ENCODE measurements at regions not wholly inside any gene's neighbourhood (a gene's known extent, or its start where the extent isn't known, plus 50 kb on each side); places are given as distances from the start of the nearest gene placed in this dataset.
A peak's percentile ranks its signal among the peaks of the same experiment; 100 is the strongest.

DNA sequence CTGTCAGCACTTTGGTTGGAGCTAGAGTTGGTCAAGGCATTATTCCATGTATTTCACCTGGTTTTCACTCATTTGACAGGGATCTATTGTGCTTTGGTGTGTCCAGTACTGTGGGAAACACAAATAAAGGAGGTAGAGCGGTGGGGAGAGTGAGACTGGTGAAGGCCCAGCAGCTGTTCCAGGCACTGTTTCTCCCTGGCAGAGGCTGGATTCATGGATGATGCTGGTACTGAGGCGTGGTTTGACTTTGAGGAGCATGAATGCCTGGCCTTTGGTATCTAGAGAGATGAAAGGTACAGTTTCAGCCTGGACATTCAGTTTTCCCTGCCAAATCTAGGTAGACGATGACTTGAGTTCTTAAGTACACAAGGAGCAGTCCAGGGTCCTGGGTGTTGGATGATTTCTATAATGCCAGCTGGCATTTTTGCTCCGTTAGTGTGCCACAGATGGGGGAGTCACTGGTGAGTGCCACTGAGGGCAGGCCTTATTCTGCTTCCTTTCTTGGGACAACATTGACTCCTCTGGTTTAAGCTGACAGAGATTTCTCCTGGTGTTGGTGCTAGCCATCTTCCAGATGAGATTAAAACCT is 162.2 kb upstream of the BMPER start:
- POLR2A ChIA-PET = no interaction called here
- H3K27me3 ChIP-seq (ENCODE audit: control insufficient read depth, insufficient read depth, low read length) = no peaks in the 10 kb centered on the region
- in situ Hi-C loops (cut with HindIII; ENCODE audit: low pct_unique_long_range_greater_than_20kb, low sequenced_read_pairs) (no loop called here), intact Hi-C loops (cut with micrococcal nuclease; ENCODE audit: unreplicated experiment) (no loop called here)
- DNase-seq (ENCODE audit: low read depth, low spot score) = no peak
- H3K9me3 ChIP-seq (ENCODE audit: control insufficient read depth, insufficient read depth, low read depth, low read length) = no peaks in the 10 kb centered on the region
- no TSS peak for BruUV-seq (replicated peaks)
- no peaks in the 10 kb centered on the region for H3K36me3 ChIP-seq (ENCODE audit: control insufficient read depth, insufficient read depth, low read length)
- H3K27ac ChIP-seq (ENCODE audit: low read length) = no peak overlapping the region
- no peak for ATAC-seq
- H3K4me1 ChIP-seq (ENCODE audit: control insufficient read depth, insufficient read depth, low read length) = no peaks in the 10 kb centered on the region
- CTCF ChIA-PET = no interaction called here
- no peak for TF ChIP-seq TCF7L2 (IDR thresholded peaks at IDR 0.05; ENCODE audit: low read depth, low read length)
- TF ChIP-seq POLR2AphosphoS5 (IDR thresholded peaks at IDR 0.05; ENCODE audit: low read depth, low read length) = no peak
- TF ChIP-seq, protein P1, sequence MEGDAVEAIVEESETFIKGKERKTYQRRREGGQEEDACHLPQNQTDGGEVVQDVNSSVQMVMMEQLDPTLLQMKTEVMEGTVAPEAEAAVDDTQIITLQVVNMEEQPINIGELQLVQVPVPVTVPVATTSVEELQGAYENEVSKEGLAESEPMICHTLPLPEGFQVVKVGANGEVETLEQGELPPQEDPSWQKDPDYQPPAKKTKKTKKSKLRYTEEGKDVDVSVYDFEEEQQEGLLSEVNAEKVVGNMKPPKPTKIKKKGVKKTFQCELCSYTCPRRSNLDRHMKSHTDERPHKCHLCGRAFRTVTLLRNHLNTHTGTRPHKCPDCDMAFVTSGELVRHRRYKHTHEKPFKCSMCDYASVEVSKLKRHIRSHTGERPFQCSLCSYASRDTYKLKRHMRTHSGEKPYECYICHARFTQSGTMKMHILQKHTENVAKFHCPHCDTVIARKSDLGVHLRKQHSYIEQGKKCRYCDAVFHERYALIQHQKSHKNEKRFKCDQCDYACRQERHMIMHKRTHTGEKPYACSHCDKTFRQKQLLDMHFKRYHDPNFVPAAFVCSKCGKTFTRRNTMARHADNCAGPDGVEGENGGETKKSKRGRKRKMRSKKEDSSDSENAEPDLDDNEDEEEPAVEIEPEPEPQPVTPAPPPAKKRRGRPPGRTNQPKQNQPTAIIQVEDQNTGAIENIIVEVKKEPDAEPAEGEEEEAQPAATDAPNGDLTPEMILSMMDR (IDR thresholded peaks at IDR 0.05) = no peak
- TF ChIP-seq SIN3A (IDR thresholded peaks at IDR 0.05; ENCODE audit: borderline replicate concordance, insufficient read depth, low read depth, low read length) = no peak
- no peak for TF ChIP-seq REST (IDR thresholded peaks at IDR 0.05; ENCODE audit: insufficient read depth in 1 of 2, low read depth in 2 of 2, low read length in 1 of 2)
- no peak overlapping the region for H3K4me3 ChIP-seq (ENCODE audit: low read depth in 2 of 2, low read length in 2 of 2)

DNA sequence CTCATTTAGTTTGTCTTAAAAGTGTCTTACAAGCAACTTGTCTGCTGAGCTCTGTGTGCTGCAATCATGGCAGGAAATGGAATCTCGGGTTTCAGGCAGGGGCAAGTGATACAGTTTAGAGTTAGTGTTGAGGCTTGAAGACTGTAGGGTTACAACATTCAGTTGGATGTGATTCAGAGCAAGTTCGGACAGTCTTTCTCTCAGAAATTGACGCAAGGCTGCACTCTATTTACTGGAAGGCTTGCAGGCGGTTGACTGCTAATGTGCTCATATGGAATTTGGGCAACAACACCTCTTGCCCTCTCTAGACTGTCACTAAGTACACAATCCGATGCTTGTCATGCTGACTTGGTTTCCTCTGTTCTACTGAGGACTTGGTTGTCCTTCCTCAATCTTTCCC is 161.7 kb upstream of the BMPER start:
- TF ChIP-seq SIN3A (IDR thresholded peaks at IDR 0.05; ENCODE audit: borderline replicate concordance, insufficient read depth, low read depth, low read length) = no peak
- TF ChIP-seq POLR2AphosphoS5 (IDR thresholded peaks at IDR 0.05; ENCODE audit: low read depth, low read length) = no peak
- ATAC-seq (no peak), DNase-seq (ENCODE audit: low read depth, low spot score) (no peak)
- no peak overlapping the region for H3K4me3 ChIP-seq (ENCODE audit: low read depth in 2 of 2, low read length in 2 of 2)
- H3K9me3 ChIP-seq (ENCODE audit: control insufficient read depth, insufficient read depth, low read depth, low read length) = no peaks in the 10 kb centered on the region
- CTCF ChIA-PET = no interaction called here
- H3K36me3 ChIP-seq (ENCODE audit: control insufficient read depth, insufficient read depth, low read length) = no peaks in the 10 kb centered on the region
- in situ Hi-C loops (cut with HindIII; ENCODE audit: low pct_unique_long_range_greater_than_20kb, low sequenced_read_pairs) = no loop called here
- POLR2A ChIA-PET = no interaction called here
- BruUV-seq (replicated peaks) = no TSS peak
- H3K27me3 ChIP-seq (ENCODE audit: control insufficient read depth, insufficient read depth, low read length) = no peaks in the 10 kb centered on the region
- H3K4me1 ChIP-seq (ENCODE audit: control insufficient read depth, insufficient read depth, low read length) = no peaks in the 10 kb centered on the region
- intact Hi-C loops (cut with micrococcal nuclease; ENCODE audit: unreplicated experiment) = no loop called here
- H3K27ac ChIP-seq (ENCODE audit: low read length) = no peak overlapping the region

DNA sequence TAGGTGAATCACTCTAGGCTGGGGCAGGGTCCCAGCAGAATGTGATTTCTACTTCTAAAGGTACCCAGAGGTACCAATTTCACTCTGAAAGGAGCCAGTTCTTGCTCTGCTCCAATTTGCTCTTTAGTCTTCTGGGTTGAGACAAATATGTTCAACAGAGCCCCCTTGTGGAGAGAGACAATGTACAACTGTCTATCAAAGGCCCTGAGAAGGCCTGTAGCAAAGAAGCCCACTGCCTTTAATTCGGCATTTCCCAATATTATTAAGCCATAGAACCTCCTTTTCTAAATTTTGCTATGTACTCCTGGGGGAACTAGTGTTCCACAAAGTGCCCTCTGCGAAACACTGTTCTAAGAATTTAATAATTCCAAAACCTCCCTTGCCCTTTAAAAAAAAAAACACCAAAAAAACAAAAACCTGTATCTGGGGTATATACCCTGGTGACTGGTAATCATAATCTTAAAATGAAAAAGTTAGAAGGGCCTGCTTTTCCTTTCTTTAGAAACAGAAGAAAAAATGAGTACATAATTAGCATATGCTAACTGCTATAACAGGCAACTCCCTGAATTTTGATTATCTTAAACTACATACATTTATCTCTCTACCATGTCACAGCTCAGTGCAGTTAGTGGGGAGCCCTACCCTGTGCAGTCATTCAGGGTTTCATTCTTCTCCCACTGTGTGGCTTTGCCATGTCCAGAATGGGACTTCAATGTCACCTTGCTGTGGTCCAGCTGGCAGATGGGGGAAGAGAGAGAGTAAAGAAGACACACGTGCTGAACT is 160.9 kb upstream of the BMPER start:
- no peaks in the 10 kb centered on the region for H3K27me3 ChIP-seq (ENCODE audit: control insufficient read depth, insufficient read depth, low read length)
- BruUV-seq (replicated peaks) = no TSS peak
- TF ChIP-seq, protein P1 (IDR thresholded peaks at IDR 0.05) = peak; percentile 27; the same call in 1 of the 2 replicates
- TF ChIP-seq SIN3A (IDR thresholded peaks at IDR 0.05; ENCODE audit: borderline replicate concordance, insufficient read depth, low read depth, low read length) = no peak
- intact Hi-C loops (cut with micrococcal nuclease; ENCODE audit: unreplicated experiment) (no loop called here), in situ Hi-C loops (cut with HindIII; ENCODE audit: low pct_unique_long_range_greater_than_20kb, low sequenced_read_pairs) (no loop called here)
- H3K4me3 ChIP-seq (ENCODE audit: low read depth in 2 of 2, low read length in 2 of 2) = no peak overlapping the region
- ChIA-PET POLR2A (no interaction called here), CTCF (no interaction called here)
- no peaks in the 10 kb centered on the region for H3K4me1 ChIP-seq (ENCODE audit: control insufficient read depth, insufficient read depth, low read length)
- H3K36me3 ChIP-seq (ENCODE audit: control insufficient read depth, insufficient read depth, low read length) = no peaks in the 10 kb centered on the region
- no peak for DNase-seq (ENCODE audit: low read depth, low spot score)
- no peak for ATAC-seq
- H3K27ac ChIP-seq (ENCODE audit: low read length) = no peak overlapping the region
- no peaks in the 10 kb centered on the region for H3K9me3 ChIP-seq (ENCODE audit: control insufficient read depth, insufficient read depth, low read depth, low read length)
